DMS53 treated with DMSO at 0.1 percent for 48 hours (cell line): ENCODE measurements at regions not wholly inside any gene's neighbourhood (a gene's known extent, or its start where the extent isn't known, plus 50 kb on each side); places are given as distances from the start of the nearest gene placed in this dataset.
"Not testable (repeated sequence)": the region's sequence is repeated elsewhere in the genome, so short reads cannot be mapped to it uniquely, and the experiment has no call there.

Experiments
- DNase-seq: peaks from one replicate; lab custom pipeline; 2025; ENCODE audit not compliant: unreplicated experiment; lab: John Stamatoyannopoulos, UW

DNA sequence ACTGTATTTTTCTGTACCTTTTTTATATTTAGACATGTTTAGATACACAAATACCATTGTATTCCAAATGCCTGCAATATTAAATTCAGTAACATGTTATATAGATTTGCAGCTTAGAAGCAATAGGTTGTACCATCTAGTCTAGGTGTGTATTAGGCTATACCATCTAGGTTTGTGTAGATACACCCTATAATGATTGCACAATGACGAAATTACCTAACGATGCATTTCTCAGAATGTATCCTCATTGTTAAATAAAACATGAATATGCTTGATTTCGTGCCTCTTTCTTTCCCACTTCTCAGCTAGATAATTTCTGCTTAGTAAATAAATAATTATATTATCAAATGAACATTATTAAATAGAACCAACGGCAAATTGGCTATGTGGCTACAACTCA, 653.0 kb downstream of the EPM2A start:
- no peak for DNase-seq

DNA sequence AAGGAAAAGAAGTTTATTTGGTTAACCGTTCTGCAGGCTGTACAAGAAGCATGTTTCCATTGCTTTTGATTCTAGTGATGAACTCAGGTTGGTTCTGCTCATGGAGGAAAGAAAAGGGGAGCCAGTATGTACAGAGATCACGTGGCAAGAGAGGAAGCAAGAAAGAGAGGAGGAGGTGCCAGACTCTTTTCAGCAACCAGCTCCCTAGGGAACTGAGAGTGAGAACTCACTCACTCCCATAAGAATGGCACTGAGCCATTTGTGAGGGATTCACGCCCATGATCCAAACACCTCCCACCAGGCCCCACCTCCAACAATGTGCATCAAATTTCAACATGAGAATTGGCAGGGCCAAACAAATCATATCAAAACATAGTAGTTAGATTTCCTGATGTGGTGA, 649.1 kb downstream of the EPM2A start:
- DNase-seq: no peak

DNA sequence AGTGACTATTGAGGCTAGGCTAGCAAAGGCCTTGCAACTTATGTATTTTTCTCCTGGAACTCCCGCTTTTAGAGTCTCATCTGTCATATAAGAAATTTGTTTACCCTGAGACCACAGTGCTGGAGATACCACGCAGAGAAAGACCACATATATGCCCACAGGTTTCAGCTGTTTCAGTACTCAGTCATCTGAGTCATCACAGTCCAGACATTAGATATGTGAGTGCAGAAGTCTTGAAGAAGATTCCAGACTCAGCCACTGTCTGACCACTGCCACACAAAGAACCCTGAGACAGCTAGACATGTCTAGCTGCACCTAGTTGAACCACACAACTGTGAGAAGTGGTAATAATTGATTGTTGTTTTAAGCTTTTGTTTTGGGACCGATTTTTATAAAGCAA, 648.3 kb downstream of the EPM2A start:
- DNase-seq: no peak

DNA sequence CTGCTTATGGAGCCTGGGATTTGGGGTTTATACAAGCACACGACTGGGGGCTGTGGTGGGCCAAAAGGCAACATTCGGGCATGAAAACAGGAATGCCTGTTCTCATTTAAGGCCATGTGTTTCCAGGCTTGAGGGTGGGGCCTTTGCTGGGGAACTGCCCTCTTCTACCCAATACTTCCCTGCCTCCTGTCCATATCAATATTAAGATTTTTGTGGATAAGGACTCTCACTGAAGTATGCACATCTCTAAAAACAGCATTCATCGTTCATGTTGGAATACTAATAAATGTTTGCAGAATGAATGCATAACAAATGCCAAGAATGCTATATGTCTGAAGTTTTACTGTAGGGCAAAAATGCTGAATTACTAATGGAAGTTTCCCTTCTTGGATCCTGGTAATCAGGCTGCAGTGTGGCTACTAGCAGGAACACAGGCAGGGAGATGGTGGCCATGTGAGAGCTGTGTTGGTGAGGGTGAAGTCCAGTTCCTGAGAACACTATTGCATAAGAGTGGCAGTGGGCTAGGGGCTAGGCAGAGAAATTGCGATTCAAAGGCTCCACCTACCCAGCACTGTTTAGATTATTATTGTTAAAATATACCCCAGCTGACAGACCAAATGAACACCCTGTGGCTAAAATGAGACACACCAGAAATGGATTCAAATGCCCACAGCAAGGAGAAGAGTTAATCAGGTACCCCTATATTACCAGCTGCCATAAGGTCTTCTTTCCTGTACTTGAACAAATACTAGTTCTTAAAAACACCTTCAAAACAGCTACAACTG, 644.3 kb downstream of the EPM2A start:
- no peak for DNase-seq

DNA sequence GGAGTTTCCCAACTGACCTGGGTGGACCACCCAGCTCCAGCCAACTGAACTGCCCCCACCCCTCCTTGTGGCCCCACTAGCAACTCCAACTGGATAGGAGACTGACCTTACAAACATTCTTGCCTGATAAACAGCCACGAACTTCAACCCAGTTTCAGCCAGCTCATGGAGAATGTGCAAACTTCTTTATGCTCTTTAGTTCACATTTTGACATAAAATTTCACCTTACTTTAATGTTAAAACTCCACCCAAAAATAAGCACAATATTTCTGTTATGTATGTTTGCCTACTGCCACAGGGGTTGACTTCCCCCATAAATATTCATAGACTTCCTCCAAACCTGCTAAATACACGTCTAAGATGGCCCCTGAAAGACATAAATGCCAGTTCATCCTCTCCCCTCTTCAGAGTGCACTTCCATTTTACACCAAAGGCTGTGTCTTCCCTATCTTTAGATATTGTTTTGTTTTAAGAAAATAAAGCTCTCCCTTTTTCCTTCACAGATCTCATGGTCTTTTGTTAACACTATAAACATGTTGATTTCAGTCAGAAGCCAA, 643.7 kb downstream of the EPM2A start:
- DNase-seq: no peak

DNA sequence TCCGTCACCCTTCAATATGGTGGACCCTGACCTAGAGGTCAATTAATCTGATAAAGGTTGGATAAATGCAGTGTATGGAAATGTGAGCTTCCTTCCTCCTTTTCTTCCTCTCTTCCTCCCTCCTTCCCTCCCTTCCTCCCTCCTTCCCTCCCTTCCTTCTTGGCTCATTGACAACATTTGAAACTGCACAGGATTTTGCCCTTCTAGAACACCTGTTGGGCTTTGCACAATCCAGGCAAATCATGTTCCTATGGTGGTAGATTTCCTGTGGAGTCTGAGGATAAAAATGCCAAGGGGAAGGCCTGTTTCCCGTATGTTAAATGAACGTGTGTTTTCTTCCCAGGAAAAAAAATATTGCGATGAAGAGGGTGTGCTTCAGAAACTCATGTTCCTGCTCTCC, 642.8 kb downstream of the EPM2A start:
- DNase-seq: no peak

- DNase-seq: no peak
Measured at GRCh38 chr6:145093226-145093625, 642.1 kb downstream of the EPM2A start.

DNA sequence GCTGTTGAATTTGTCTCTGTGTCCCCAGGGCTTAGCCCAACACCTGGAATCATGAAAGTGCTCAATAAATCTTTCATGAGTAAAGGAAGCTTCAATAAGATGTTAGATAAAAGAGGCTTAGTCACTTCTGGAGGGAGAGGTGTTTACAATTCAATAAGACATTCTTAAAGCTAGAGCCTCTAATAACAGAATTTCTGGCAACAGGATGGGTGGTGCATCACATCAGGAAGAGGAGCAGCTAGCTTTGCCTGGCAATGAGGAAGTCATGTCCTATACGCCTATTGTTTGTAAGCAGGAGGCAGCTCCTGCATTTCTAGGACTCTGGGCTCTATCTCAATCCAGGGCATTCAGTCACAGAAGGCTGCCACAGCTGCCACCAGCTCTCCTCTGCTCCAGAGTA, 638.5 kb downstream of the EPM2A start:
- no peak for DNase-seq

DNA sequence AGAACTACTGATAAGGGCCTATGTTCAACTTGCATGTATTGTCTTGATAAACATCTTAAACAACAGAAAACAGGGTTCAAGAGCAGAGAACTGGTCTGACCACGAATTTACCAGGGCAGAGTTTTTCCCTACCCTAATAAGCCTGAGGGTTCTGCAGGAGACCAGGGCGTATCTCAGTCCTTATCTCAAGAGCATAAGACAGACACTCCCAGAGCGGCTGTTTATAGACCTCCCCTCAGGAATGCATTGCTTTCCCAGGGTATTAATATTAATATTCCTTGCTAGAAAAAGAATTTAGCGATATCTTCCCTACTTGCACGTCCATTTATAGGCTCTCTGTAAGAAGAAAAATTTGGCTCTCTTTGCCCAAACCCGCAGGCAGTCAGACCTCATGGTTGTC, 637.2 kb downstream of the EPM2A start:
- DNase-seq: not testable (repeated sequence)

DNA sequence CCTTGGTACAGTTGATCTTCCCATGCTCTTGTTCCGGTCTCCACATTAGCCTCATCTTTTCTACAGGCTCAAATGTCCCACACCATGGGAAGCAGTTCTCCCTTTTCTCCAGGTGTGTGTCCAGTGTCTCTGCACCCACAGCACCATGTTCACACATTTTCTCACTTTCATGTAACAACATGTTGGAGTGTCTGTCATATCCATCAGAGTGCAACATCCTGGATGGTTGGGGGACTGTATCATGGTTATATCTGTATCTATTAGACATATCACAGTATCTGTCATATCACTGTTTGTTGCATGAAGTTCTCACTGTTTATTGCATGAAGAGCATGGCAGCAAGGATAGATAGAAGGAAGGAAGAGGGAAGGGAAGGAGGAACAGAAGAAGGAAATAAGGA, 635.6 kb downstream of the EPM2A start:
- no peak for DNase-seq

DNA sequence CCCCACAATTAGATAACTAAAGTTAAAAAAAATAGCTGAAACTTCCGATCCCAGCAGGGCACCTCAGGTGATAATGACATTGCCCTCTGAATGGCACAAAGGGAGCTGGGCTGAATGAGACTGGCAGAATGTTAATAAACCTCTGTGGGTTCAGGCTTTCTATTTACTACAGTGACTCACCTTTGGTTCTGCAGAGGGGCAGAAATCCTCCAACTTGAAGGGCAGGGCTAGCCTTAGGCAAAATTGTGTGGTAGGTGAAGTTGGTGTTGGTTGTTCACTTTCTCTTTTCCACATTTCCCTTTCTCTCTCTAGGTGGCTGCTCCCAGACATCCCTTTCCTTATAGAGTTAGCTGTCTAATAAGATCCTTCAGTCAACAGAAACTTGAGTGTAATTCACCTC, 625.2 kb downstream of the EPM2A start:
- DNase-seq: no peak

DNA sequence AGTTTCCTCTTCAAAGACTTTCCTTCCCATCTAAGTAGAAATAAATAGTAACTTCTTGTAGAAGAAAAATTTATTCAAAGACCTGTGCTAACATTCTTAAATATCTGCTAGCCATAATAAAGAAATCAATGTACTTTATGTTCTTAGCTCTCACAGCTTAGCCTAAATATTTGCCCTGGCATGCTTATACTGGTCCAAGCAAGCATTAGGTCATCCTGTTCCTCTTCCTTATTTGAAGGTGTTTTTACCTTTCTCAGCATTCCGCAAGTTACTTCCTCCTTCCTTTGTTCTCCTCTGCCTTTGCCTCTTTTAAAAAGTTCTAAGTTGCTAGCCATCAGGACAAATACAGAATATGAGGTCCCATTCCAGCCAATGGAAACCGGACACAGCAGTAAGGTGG, 623.9 kb downstream of the EPM2A start:
- DNase-seq: not testable (repeated sequence)

- no peak for DNase-seq
Measured at GRCh38 chr6:145112711-145113148, 622.6 kb downstream of the EPM2A start.

- no peak for DNase-seq
Measured at GRCh38 chr6:145115638-145116037, 619.7 kb downstream of the EPM2A start.

GRCh38 chr6:145116591-145117178, 618.6 kb downstream of the EPM2A start:
- DNase-seq: no peak

- DNase-seq: no peak
Measured at GRCh38 chr6:145118224-145118623, 617.1 kb downstream of the EPM2A start.

DNA sequence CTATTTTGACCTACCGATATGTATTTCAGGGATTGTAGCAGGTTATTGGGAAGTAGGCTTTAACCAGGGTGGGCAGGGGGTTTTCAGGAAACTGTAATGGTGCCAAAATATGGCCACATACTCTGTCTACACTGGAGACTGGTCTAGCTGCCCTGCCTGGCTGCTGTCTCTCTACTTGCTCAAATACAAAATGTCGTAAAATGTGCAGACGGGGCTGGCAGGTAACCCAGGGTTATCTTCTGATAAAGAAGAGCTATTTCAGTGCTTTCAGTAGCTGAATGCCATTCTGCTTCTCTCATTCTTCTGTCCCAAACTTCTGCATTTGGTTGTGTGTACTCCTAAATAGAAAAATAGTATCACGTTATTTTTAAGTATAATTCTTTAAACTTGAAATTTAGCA, 616.2 kb downstream of the EPM2A start:
- DNase-seq: no peak

- DNase-seq: no peak
Measured at GRCh38 chr6:145132709-145133108, 602.6 kb downstream of the EPM2A start.

- no peak for DNase-seq
Measured at GRCh38 chr6:145135702-145136101, 599.6 kb downstream of the EPM2A start.

DNA sequence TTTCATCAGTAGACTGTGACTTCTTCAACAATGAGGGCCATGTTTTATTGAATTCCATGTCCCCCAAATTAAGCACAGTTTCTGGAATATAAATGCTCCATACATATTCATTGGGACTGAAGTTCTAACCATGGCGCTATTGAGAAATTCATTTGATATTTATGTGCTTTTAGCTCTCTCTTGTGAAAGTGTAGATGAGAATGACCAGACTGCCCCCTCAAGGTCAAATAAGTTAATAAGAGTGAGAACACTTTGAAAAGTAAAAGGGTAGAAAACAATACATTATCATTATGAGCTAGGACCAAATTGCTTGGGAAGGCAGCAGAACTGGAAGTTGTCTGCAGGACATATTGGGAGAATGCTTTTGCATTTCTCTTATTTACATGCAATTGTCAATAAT, 597.9 kb downstream of the EPM2A start:
- DNase-seq: no peak

DNA sequence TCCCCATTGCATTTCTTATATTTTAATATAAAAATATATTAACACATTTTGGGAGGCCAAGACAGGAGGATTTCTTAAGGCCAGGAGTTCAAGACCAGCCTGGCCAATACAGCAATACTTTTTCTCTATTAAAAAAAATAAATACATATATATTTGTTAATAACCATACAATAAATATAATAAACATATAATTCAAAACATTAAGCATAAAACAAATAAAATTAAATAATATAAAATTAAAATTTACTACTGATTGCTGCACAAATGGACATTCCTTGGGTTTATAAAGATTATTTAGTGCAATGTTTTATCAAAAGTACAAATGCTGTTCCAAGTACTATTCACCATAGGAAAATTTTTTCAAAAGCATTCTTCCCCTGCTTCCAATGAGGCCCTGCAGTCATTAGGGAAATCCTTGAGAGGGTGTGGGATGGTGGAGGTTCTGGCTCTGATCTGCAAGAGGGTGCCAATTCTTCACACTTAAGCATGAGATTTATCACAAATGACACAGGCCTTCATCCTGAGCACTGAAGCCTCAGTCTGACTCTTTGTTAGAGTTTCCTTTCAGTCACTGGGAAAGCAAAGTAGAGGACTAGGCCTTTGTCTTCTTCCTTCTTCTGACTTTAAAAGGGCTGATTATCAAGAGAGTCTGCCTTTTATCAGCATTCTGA, 596.7 kb downstream of the EPM2A start:
- DNase-seq: no peak
